ENCODE measurements at regions not wholly inside any gene's neighbourhood (a gene's known extent, or its start where the extent isn't known, plus 50 kb on each side); places are given as distances from the start of the nearest gene placed in this dataset.
"Not testable (repeated sequence)": the region's sequence is repeated elsewhere in the genome, so short reads cannot be mapped to it uniquely, and the experiment has no call there.

DNA sequence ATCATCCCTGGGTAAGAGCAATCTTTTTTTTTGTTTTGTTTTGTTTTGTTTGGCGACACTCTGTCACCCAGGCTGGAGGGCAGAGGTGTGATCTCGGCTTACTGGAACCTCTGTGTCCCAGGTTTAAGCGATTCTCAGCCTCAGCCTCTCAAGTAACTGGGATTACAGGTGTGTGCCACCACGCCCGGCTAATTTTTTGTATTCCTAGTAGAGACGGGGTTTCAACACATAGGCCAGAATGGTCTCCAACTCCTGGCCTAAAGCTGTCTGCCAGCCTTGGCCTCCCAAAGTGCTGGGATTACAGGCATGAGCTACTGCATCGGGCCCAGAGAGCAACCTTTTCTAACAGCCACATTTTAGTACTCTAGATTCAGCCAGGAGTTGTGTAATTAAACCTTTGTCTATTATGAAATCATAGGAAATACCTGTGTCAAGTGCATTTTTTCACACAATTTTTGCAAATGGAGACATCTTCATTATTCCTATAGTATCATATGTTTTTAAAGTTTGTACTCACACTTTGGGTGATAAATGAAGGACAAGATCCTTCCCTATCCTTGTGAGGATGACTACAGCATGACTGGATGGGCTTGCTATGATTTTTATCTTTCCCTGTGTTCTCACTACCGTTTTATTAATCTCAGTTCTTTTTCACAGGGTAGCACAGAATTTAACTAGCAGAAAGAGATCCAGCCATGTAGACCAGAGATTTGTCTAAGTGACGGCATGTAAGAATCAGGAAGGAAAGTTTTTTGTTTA lies 82.6 kb downstream of the OR2B2 start:
- TF ChIP-seq, protein P1, sequence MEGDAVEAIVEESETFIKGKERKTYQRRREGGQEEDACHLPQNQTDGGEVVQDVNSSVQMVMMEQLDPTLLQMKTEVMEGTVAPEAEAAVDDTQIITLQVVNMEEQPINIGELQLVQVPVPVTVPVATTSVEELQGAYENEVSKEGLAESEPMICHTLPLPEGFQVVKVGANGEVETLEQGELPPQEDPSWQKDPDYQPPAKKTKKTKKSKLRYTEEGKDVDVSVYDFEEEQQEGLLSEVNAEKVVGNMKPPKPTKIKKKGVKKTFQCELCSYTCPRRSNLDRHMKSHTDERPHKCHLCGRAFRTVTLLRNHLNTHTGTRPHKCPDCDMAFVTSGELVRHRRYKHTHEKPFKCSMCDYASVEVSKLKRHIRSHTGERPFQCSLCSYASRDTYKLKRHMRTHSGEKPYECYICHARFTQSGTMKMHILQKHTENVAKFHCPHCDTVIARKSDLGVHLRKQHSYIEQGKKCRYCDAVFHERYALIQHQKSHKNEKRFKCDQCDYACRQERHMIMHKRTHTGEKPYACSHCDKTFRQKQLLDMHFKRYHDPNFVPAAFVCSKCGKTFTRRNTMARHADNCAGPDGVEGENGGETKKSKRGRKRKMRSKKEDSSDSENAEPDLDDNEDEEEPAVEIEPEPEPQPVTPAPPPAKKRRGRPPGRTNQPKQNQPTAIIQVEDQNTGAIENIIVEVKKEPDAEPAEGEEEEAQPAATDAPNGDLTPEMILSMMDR (conservative IDR thresholded peaks at IDR 0.05) = no peak
- H3K9me3 Mint-ChIP-seq = no peaks in the 10 kb centered on the region
- DNase-seq (ENCODE audit: extremely low spot score, unreplicated experiment) = no peak
- peaks cover 19% of the 10 kb centered on the region for H3K36me3 Mint-ChIP-seq
- peak overlapping the region; percentile 93 for H3K4me3 Mint-ChIP-seq
- H3K27ac Mint-ChIP-seq = peak overlapping the region; percentile 99
- H3K27me3 Mint-ChIP-seq = no peaks in the 10 kb centered on the region
- H3K4me1 Mint-ChIP-seq (ENCODE audit: unreplicated experiment) = peaks cover 12% of the 10 kb centered on the region

DNA sequence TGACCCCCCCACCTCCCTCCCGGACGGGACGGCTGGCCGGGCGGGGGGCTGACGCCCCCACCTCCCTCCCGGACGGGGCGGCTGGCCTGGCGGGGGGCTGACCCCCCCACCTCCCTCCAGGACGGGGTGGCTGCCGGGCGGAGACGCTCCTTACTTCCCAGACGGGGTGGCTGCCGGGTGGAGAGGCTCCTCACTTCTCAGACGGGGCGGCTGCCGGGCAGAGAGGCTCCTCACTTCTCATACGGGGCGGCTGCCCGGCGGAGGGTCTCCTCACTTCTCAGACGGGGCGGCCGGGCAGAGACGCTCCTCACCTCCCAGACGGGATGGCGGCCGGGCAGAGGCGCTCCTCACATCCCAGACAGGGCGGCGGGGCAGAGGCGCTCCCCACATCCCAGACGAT lies 84.7 kb downstream of the OR2B2 start:
- H3K9me3 Mint-ChIP-seq; DNase-seq (ENCODE audit: extremely low spot score, unreplicated experiment); H3K4me3 Mint-ChIP-seq; H3K27ac Mint-ChIP-seq; H3K27me3 Mint-ChIP-seq: not testable (repeated sequence)
- Mint-ChIP-seq H3K36me3 (peaks cover 16% of the 10 kb centered on the region), H3K4me1 (ENCODE audit: unreplicated experiment) (peaks cover 16% of the 10 kb centered on the region)

DNA sequence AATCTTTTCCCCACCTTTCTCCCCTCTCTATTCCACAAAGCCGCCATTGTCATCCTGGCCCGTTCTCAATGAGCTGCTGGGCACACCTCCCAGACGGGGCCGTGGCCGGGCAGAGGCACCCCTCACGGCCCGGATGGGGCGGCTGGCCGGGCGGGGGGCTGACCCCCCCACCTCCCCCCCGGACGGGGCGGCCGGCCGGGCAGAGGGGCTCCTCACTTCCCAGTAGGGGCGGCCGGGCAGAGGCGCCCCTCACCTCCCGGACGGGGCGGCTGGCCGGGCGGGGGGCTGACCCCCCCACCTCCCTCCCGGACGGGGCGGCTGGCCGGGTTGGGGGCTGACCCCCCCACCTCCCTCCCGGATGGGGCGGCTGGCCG lies 85.6 kb downstream of the OR2B2 start:
- not testable (repeated sequence) for H3K27me3 Mint-ChIP-seq; H3K9me3 Mint-ChIP-seq; DNase-seq (ENCODE audit: extremely low spot score, unreplicated experiment)
- H3K27ac Mint-ChIP-seq = peak overlapping the region; percentile 93
- H3K36me3 Mint-ChIP-seq = peaks cover 14% of the 10 kb centered on the region
- H3K4me3 Mint-ChIP-seq = peak overlapping the region; percentile 81
- peaks cover 15% of the 10 kb centered on the region for H3K4me1 Mint-ChIP-seq (ENCODE audit: unreplicated experiment)

- Mint-ChIP-seq H3K36me3 (peaks cover 11% of the 10 kb centered on the region), H3K27ac (peak overlapping the region; percentile 93), H3K4me1 (ENCODE audit: unreplicated experiment) (peaks cover 12% of the 10 kb centered on the region), H3K4me3 (peak overlapping the region; percentile 81)
- DNase-seq (ENCODE audit: extremely low spot score, unreplicated experiment); H3K27me3 Mint-ChIP-seq; H3K9me3 Mint-ChIP-seq: not testable (repeated sequence)
Observed at GRCh38 chr6:27825848-27826611, 86.2 kb downstream of the OR2B2 start.

DNA sequence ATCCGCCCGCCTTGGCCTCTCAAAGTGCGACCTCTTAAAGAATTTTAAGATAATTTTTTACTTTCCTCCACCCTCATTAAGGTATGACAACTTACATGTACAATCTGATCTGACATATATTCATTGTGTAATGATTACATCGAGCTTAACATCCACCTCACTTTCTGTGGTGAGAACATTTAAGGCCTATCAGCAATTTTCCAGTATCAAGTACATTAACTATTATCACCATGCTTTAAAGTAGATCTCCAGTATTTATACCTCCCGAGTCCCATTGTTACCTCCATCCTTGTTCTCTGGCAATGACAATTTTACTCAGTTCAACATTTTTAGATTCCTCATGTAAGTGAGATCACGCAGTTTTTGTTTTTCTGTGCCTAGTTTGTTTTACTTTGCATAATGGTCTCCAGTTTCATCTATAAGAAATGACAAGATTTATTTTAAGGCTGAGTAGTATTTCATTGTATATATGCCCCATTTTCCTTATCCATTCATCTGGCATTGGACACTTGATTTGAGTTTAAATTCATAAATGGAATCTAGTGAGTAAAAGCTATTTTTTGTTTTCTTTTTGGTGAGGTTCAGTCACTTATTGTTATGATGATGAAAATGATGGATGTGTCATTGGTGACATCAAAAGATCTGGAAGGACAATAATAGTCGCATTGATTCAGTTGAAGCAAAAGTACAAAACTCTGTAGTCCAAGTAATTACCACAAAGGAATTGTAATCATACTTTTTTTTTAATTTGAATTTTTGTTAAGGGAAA lies 87.0 kb downstream of the OR2B2 start:
- H3K9me3 Mint-ChIP-seq = no peaks in the 10 kb centered on the region
- TF ChIP-seq, protein P1 (conservative IDR thresholded peaks at IDR 0.05) = no peak
- peak overlapping the region; percentile 93 for H3K27ac Mint-ChIP-seq
- DNase-seq (ENCODE audit: extremely low spot score, unreplicated experiment) = no peak
- H3K4me1 Mint-ChIP-seq (ENCODE audit: unreplicated experiment) = peaks cover 6% of the 10 kb centered on the region
- peaks cover 6% of the 10 kb centered on the region for H3K36me3 Mint-ChIP-seq
- H3K4me3 Mint-ChIP-seq = peak overlapping the region; percentile 91
- no peaks in the 10 kb centered on the region for H3K27me3 Mint-ChIP-seq

DNA sequence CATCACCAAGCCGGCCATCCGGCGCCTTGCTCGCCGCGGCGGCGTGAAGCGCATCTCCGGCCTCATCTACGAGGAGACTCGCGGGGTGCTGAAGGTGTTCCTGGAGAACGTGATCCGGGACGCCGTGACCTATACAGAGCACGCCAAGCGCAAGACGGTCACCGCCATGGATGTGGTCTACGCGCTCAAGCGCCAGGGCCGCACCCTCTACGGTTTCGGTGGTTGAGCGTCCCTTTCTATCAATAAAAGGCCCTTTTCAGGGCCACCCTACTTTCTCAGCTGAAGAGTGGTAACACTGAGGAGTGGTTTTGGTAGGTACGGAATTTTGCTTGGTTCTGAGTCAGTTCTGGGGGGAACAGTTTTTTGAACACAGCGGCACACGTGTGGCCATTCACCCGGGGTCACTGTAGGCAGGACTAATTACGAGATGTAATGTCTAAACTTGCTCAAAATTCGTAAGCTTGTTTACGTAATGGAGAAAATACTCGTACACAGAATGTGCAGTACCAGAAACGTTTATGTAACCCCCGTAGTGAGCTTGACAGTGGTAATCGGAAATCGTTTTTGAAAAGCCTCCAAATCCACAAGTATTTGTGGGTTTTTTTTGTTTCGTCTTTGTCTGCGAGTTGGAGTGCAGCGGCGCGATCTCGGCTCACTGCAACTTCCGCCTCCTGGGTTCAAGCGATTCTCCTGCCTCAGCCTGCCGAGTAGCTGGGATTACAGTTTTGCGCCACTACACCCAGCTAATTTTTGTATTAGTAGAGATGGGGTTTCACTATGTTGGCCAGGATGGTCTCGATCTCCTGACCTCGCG lies 87.8 kb downstream of the OR2B2 start:
- not testable (repeated sequence) for H3K27me3 Mint-ChIP-seq; H3K4me1 Mint-ChIP-seq (ENCODE audit: unreplicated experiment); H3K9me3 Mint-ChIP-seq; DNase-seq (ENCODE audit: extremely low spot score, unreplicated experiment); H3K36me3 Mint-ChIP-seq
- H3K4me3 Mint-ChIP-seq = peak overlapping the region; percentile 91
- peak overlapping the region; percentile 93 for H3K27ac Mint-ChIP-seq

DNA sequence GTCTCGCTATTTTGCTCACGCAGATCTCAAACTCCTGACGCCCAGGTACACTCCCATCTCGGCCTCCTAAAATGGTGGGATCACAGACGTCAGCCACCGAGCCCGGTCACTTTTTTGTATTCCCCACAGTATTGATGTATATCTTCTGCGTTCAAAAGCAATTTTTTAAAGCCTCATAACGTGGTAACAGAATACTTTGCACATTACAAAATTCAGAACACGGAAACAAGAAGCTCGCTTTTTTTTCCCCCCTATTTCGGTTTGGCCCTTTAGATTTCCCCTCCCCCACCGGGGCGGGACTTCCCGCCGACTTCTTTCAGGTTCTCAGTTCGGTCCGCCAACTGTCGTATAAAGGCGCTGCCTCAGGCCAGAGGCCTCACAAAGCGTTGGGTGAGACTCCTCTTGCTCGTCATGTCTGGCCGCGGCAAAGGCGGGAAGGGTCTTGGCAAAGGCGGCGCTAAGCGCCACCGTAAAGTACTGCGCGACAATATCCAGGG lies 88.4 kb downstream of the OR2B2 start:
- peak overlapping the region; percentile 93 for H3K27ac Mint-ChIP-seq
- H3K9me3 Mint-ChIP-seq; H3K36me3 Mint-ChIP-seq; H3K27me3 Mint-ChIP-seq; H3K4me1 Mint-ChIP-seq (ENCODE audit: unreplicated experiment): not testable (repeated sequence)
- peak; percentile 82 for DNase-seq (ENCODE audit: extremely low spot score, unreplicated experiment)
- peak overlapping the region; percentile 91 for H3K4me3 Mint-ChIP-seq

Data from type B pancreatic cell (in vitro differentiated cells).